ENCODE measurements at regions not wholly inside any gene's neighbourhood (a gene's known extent, or its start where the extent isn't known, plus 50 kb on each side); places are given as distances from the start of the nearest gene placed in this dataset.
A peak's percentile ranks its signal among the peaks of the same experiment; 100 is the strongest.
"Not testable (repeated sequence)": the region's sequence is repeated elsewhere in the genome, so short reads cannot be mapped to it uniquely, and the experiment has no call there.

DNA sequence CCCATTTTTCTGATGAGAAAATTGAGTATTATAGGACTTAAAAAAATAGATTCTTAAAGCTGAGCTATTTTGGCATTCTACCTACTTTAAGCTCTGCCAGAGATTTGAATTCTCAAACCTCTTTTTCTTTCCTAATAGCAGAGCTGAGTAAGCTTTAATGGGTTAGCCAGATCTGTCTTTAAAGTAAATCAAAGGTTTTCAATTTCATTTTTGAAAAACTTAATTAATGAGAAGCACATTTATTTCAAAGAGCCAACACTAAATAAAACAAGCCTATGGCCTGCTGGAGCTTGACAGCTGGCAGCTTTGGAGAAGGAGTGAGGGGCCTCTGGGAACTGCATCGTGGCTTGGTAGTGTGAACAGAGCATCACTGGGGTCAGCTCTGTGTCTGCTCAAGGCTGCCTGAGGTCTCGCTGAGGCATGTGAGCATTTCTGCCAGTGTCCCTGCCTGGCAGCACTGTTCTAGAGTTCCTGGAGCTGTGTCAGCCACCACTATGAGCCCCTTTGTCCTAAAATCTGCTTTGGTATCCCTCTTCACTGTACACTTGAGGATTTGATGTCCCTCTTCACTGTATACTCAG lies 50.4 kb upstream of the PRSS23 start:
- DNase-seq (ENCODE audit: low read depth) = no peak

DNA sequence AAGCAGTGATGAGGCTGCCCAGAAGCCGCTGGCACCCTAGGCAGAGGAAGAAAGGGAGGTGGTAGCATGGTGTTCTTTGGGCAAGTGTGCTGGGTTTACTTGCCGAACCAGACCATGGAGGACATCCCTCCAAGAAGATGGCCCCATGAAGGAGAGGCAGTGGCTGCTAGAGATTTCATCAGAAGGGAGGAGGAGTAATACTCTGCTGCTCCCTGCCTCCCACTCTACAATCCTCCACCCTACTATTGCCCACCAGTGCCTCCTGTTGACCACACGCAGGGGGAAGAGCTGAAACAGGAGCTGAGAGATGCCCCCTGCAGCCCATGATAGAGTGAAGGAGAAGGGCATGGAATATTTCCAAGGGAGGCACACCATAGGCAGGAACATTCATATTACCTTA lies 51.0 kb upstream of the PRSS23 start:
- DNase-seq (ENCODE audit: low read depth) = no peak

DNA sequence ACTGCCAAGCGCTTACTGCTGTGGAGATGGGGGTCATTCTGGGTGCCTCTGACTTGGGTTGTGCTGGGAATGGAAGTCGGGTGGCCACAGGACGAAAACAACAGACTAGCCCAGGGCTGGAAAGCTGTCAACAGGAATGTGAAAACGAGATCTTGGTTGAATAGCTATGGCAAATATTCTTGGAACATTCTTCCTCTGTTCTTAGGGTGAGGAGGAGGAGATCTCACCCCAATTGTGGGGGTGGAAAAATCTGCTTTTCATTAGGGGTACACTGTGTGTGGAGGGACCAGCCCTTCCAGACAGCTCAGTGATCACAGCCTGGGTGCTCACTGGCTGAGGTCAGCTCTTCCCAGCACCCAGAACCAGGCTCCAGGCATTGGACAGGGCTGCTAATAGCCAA lies 52.0 kb upstream of the PRSS23 start:
- DNase-seq (ENCODE audit: low read depth) = peak; percentile 51

DNA sequence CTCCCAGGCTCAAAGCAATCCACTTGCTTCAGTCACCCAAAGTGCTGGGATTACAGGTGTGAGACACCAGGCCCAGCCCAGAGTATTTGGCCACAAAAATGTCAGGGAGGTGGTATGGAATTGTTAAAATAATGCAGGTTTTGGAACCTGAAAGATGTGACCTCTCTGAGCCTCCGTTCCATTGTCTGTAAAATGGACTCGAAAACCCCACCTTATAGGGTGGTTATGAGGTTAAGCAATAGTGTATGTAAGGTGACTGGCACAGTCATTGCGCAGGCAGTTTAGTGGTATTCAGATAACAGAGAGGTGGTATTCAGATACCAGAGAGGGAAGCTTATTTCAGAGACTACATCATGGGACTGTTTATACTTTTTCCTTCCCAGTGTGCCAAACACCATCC lies 52.5 kb upstream of the PRSS23 start:
- DNase-seq (ENCODE audit: low read depth) = no peak

DNA sequence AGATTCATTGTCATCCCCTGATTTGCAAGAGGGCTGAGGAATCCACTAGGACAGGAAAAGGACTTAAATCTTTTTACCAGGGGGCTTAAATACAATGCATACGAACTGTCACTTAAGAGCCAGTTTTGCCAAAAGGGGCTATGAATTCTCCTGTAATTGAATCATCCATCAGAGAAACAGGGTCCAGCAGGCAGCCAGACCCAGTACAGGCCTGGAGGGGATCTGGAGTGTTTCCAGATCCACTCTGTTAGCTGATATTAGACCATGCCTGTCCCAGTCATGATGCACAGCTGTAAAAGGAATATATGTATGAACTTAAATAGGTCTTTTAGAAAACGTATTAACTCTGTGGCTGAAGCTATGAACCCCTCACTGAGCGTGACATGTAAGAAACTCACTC lies 53.8 kb upstream of the PRSS23 start:
- peak; percentile 49 for DNase-seq (ENCODE audit: low read depth)

DNA sequence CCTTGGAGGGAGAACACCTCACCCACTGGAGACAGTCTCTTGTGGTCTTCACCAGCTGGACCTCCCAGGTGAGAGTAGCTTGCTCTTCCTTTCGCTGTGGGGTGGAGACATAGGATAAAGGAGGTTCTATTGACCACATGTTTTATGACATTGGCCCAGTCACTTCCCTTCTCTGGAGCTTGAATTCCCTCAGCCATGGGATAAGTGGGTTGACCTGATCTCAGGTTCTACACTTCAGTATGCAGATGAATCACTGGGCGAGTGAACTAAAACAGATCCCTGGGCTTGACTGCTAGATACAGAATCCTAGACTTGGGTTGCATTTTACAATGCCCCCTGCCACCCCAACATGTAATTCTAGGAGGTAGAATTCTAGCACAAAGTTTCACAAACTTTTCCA lies 54.8 kb upstream of the PRSS23 start:
- peak; percentile 81 for DNase-seq (ENCODE audit: low read depth)

DNA sequence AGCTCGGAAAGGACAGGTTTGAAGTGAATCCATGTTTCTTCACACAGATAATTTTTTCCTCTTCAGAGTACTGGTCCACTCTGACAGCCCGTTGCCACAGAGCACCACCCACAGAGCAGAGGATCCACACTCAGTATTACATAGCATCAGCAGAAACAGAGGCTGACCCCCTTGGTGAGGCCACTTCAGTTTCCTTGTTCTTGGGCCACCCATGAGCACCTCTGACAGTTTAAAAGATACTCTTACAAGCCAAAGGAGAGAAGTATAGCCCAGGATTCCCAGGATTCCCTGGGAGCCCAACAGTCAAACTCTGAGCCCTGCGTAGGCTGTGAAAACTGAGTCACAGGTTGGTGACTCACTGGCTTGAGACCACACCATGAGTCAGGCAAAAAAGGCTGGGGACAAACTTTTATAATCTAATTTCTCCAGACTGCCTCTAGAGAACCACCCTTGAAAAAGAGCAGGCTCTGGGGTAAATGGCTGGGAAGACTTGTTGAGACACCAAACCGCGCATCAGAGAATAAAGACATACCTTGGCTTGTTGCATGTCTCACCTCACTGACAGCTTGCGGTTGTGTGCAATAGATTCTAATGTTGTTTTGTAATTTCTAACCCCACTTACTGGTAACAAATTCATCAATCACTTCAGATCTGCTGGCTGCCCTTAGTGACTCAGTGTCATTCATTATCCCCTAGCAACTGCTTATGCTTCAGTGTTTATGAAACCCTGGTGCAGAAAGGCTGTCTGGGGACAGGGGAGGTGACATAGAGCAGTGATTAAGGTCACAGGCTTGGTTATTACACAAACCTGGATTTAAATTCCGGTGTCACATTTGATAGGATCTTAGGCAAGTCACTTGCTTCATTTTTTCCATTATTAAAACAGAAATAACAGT lies 56.9 kb upstream of the PRSS23 start:
- peak; percentile 100 for DNase-seq (ENCODE audit: low read depth)

DNA sequence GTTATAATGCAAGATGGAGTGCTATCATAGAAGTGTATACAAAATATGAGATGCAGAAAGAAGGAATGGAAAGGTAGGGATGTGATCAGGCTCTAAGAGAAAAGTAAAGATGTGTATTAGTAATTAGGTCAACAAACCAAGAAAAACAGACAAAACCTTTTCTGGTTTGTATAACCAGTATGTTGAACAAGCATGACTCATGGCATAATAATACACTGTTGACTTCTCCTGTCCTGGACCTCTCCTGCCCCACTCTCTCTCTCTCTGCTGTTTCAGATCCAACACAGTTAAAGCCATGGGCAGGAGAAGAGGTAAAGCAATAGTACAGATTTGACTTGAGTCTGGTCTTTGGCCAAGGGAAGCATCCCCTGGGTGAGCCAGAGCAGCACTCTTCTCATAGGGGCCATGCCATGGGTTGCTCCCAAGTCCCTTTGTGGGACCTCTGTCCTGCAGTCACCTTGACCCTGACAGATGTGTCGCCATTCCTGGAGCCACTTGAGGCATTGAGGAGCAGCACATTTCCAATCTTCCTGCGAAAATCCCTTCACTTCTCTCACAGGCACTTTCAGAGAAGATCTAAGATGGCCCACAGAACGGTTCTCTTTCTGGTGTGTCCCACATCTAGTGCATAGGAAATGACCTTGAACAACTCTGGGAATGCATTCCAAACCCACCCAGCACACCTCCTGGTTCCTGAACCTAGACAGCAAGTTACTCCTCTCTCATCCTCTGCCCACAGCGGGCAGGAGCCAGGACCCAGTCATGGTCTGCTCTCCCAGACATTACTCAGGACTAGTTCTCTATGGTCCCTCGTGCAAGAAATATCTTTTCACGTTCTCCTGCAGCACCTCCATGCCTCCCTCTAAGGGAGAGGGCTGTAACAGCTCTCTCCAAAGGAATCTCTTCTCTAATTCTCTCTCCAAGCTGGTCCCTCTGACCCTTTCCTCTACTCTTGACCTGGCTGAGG lies 58.2 kb upstream of the PRSS23 start:
- peak; percentile 93 for DNase-seq (ENCODE audit: low read depth)

DNA sequence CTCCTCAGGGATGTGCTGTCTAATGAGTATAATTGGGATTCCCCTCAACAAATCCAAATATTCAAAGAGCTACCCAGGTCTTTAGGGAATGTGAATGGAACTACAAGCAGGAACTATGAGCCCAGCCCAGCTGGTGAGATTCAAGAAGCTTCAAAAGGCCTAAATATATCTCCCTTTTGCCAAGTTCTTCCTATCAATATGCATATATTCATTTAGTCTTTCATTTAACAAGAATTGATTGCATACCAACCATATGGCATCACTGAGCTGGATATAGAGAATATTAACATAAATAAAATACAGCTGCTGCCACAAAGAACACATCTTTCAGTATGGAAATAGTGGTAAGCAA lies 58.9 kb upstream of the PRSS23 start:
- DNase-seq (ENCODE audit: low read depth) = no peak

DNA sequence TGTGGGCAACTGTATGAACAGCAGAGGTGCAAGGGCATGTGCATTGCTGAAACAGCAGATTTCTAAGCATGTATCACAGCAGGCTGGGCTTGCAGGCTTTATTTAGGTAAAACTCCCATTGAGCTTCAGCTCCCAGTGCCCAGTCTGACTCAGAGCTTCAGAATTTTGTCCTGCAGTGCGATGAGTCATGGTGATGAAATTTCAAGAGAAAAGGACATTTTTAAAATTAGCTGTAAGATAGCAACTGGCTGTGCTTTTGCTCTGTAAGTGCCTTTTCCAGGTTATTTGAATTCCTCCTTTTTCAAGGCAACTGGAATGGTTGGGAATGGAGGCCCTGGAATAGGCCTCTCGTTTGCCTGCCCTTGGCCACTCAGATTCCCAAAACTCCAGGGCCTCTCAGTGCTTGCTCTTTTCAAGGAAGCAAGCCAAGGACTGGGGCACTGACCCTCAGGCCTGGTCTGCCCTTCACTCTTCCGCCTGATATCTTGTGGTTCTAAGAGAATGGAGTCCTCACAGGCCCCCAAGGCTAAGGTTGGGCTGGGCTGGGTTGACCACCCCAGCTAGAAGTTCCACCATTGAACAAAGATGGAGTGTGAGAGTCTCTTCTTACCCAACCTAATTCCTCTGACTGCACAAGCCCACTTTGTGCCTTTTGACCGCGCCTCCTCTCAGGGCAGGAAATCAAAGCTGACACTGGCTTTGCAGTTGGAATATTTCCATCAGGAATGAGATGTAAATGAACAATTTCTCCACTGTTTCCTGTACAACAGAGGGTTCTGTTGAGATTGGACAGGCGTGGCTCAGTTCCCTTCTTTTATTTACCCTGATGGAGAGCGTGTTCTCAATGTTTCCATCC lies 59.5 kb upstream of the PRSS23 start:
- DNase-seq (ENCODE audit: low read depth) = peak; percentile 99

DNA sequence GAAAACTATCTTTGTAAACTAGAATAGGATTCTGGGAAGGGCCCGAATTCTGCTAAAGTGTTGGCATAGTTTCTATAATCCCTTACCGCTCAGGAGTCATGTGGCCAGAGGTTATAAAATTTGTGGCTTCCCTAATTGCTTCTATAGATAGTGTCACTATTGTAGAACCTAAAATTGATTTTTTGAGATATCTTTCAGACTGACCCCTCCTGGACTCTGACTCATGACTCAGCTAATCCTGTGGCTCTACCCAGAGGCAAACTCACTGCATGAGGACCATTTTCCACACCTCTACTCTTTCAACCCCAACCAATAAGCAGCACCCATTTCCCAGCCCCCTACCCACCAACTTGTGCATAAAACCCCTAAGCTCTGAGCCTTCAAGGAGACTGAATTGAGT lies 61.8 kb upstream of the PRSS23 start:
- peak; percentile 74 for DNase-seq (ENCODE audit: low read depth)

DNA sequence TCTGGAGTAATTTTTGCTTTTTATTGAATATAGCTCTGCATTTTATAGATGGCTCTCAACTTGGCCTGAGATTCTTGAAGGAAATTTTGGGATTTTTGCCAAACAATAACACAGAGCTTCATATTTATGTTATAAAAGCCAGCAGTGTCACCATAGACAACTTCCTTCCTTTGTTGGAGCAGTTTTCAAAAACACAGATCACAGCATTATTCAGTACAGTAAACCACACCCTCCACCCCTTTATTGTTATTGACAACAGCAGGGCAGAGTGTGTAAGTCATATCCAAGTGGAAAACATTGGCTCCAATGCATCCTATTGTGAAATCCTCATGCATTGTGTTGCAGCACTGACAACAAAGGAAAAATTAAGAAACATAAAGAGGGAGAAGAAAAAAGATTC lies 62.6 kb upstream of the PRSS23 start:
- peak; percentile 72 for DNase-seq (ENCODE audit: low read depth)

DNA sequence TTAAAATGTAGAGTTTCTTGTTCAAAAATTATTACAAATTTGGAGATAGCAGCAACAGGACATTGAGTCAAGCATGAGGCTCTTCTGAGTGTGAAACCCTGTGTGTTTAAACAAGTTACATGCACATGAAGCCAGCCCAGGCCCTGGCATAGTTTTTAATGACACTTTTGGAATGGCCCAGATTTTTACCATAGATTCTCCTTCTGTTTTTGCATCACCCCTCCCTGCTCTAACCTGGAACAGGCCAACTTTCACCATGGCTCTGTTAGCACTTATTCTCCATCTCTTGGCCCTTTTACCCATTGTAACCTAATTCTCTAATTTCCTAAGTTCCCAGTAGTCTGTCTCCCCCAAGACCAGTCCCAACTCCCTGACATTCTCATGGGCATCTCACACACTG lies 63.1 kb upstream of the PRSS23 start:
- no peak for DNase-seq (ENCODE audit: low read depth)

DNA sequence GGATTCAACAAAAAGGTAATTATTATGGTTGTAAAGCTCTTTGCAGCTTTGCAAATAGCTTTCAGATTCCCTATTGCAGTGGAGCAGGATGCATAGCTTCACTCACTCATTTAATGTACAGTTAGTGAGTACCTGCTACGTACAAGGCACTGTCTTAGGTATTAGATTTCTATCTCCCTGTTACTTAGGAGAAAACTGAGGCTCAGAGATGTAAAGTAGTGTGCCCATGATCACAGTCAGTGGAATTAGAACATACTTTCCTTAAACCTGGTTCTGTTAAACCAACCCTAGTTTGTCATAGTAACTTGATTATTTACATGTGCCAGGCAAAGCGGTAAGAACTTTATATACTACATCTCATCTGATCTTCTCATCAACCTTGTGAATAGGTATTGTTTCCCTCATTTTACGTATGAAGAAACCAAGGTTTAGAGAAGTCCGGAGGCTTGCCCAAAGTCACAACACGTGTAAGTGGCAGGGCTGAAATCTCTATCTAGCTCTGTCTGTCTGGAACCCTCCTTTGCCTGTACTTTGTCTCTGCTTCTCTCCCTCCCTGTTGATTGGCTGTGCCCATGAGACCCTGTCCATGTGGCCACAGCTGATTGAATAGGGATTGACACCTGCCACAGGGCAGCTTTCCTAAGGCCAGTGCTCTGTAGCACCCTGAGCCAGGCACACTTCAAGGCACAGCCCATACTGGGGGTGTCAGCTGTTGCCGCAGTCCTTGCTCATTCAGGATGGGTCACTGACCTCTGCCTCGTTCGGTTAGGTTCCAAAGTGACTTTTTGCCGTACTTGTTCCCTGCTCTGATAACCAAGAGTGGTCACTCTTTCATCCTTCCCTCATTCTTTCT lies 63.8 kb upstream of the PRSS23 start:
- no peak for DNase-seq (ENCODE audit: low read depth)

DNA sequence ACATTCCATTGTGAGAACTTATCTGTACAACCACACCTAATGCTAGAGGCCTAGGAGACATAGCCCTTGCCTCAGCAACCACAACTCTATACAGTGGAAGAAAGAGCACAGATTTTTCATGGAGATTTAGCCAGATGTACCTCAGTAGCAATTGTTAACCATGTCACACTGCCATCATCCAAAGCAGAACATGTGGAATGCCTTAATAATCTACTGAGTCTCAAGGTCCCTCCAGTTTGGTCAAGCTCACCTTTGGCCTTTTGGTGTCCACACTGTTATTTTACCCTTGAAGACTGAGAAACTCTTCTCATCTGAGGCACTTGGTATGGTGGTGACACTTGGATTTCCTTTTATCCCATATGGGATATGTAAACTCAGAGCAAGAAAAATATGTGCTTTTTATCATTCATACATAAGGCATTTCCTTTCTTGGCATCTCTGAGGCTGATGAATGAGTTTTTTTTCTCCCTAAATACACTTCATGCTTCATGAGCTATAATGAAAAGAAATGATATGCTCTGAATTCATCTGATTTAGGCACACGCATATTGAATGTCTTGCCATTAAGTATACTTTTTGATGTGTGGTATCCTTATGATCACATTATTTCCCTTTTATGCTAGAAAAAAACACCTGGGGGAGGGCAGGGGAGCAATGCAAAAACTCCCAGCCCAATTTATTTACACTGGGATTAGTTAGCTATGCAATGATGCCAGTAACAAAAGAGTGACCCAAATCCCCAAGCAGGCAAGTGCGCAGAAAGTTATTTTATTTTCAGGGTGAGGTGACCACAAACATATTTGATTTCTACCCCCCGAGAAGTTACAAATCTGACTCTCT lies 63.3 kb upstream of the ME3 start:
- DNase-seq (ENCODE audit: low read depth) = peak; percentile 81

DNA sequence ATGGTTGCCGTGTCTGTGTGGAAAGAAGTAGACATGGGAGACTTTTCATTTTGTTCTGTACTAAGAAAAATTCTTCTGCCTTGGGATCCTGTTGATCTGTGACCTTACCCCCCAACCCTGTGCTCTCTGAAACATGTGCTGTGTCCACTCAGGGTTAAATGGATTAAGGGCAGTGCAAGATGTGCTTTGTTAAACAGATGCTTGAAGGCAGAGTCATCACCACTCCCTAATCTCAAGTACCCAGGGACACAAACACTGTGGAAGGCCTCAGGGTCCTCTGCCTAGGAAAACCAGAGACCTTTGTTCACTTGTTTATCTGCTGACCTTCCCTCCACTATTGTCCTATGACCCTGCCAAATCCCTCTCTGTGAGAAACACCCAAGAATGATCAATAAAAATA lies 60.3 kb upstream of the ME3 start:
- DNase-seq (ENCODE audit: low read depth) = not testable (repeated sequence)

DNA sequence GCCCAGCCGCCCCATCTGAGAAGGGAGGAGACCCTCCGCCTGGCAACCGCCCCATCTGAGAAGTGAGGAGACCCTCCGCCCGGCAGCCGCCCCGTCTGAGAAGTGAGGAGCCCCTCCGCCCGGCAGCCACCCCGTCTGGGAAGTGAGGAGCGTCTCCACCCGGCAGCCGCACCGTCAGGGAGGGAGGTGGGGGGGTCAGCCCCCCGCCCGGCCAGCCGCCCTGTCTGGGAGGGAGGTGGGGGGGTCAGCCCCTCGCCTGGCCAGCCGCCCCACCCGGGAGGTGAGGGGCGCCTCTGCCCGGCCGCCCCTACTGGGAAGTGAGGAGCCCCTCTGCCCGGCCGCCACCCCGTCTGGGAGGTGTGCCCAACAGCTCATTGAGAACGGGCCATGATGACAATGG lies 59.9 kb upstream of the ME3 start:
- DNase-seq (ENCODE audit: low read depth) = not testable (repeated sequence)

DNA sequence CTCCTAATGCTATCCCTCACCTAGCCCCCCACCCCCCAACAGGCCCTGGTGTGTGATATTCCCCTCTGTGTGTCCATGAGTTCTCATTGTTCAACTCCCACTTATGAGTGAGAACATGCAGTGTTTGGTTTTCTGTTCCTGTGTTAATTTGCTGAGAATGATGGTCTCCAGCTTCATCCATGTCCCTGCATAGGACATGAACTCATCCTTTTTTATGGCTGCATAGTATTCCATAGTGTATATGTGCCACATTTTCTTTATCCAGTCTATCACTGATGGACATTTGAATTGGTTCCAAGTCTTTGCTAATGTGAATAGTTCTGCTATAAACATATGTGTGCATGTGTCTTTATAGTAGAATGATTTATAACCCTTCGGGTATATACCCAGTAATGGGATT lies 57.2 kb upstream of the ME3 start:
- not testable (repeated sequence) for DNase-seq (ENCODE audit: low read depth)

DNA sequence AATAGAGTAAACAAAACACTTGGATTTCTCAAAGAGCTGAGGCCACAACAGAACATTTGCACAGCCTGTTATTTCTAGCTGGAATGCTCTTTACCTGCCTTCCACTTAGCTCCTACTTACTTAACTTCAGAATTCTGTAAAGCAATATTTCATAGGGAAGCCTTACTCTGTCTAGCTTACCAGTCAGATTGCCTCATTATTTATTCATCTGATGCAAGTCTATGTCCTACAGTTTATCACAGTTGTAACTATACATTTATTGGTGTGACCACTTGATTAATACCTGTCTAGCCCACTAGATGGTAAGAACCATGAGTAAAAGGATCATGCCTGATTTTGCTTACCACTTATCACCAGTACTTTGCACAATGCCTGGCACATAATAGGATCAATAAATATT lies 56.1 kb upstream of the ME3 start:
- no peak for DNase-seq (ENCODE audit: low read depth)
